ENCODE measurements at regions not wholly inside any gene's neighbourhood (a gene's known extent, or its start where the extent isn't known, plus 50 kb on each side); places are given as distances from the start of the nearest gene placed in this dataset.

- DNase-seq: no peak
These were observed 1371.8 kb upstream of the PRMT6 start for GRCh38 chr1:105684714-105685113.

GRCh38 chr1:105686026-105686425 lies 1370.4 kb upstream of the PRMT6 start:
- DNase-seq: no peak

- no peak for DNase-seq
These were observed 1369.4 kb upstream of the PRMT6 start for GRCh38 chr1:105686874-105687690.

GRCh38 chr1:105700723-105701122 lies 1355.8 kb upstream of the PRMT6 start:
- no peak for DNase-seq

GRCh38 chr1:105724286-105724685 lies 1332.2 kb upstream of the PRMT6 start:
- no peak for DNase-seq

- no peak for DNase-seq
These were observed 1325.8 kb upstream of the PRMT6 start for GRCh38 chr1:105730701-105731100.

- no peak for DNase-seq
These were observed 1320.1 kb upstream of the PRMT6 start for GRCh38 chr1:105736349-105736748.

GRCh38 chr1:105779727-105780126 lies 1276.7 kb upstream of the PRMT6 start:
- DNase-seq: no peak

- DNase-seq: no peak
These were observed 1271.5 kb upstream of the PRMT6 start for GRCh38 chr1:105785021-105785420.

- no peak for DNase-seq
These were observed 1262.8 kb upstream of the PRMT6 start for GRCh38 chr1:105793536-105794146.

GRCh38 chr1:105795741-105796140 lies 1260.7 kb upstream of the PRMT6 start:
- DNase-seq: no peak

- no peak for DNase-seq
These were observed 1225.8 kb upstream of the PRMT6 start for GRCh38 chr1:105830571-105831146.

- DNase-seq: no peak
These were observed 1218.4 kb upstream of the PRMT6 start for GRCh38 chr1:105838071-105838470.

- DNase-seq: no peak
These were observed 1190.9 kb upstream of the PRMT6 start for GRCh38 chr1:105865546-105865945.

- no peak for DNase-seq
These were observed 1183.7 kb upstream of the PRMT6 start for GRCh38 chr1:105872817-105873216.

GRCh38 chr1:105874621-105875020 lies 1181.9 kb upstream of the PRMT6 start:
- DNase-seq: no peak

- no peak for DNase-seq
These were observed 1170.2 kb upstream of the PRMT6 start for GRCh38 chr1:105886309-105886708.

- no peak for DNase-seq
These were observed 1165.2 kb upstream of the PRMT6 start for GRCh38 chr1:105891308-105891707.

- no peak for DNase-seq
These were observed 1162.5 kb upstream of the PRMT6 start for GRCh38 chr1:105894006-105894405.

GRCh38 chr1:105909811-105910210 lies 1146.7 kb upstream of the PRMT6 start:
- no peak for DNase-seq

GRCh38 chr1:105914403-105914802 lies 1142.1 kb upstream of the PRMT6 start:
- DNase-seq: no peak

- no peak for DNase-seq
These were observed 1121.7 kb upstream of the PRMT6 start for GRCh38 chr1:105934806-105935205.

GRCh38 chr1:105964879-105965278 lies 1091.6 kb upstream of the PRMT6 start:
- DNase-seq: no peak

GRCh38 chr1:105997516-105997915 lies 1059.0 kb upstream of the PRMT6 start:
- no peak for DNase-seq

All from NCI-H226 (cell line).